Caco-2 (cell line): ENCODE measurements at regions not wholly inside any gene's neighbourhood (a gene's known extent, or its start where the extent isn't known, plus 50 kb on each side); places are given as distances from the start of the nearest gene placed in this dataset.

Source experiments
- BruUV-seq: library from RNA; stranded (reverse); fragments of 400-500 nt; replicated peaks from 2 replicates; lab custom pipeline; 2021; lab: Mats Ljungman, UMichigan
- CTCF ChIA-PET: fragments of 300-600 bp; sonication (Branson Sonifier 250); formaldehyde crosslinking; loops from one replicate; lab custom pipeline; 2022; ENCODE audit warnings: antibody characterized with exemption; lab: Charles Lee
- POLR2A ChIA-PET: fragments of 300-600 bp; sonication (Branson Sonifier 250); formaldehyde crosslinking; loops from one replicate; lab custom pipeline; 2022; ENCODE audit warnings: antibody characterized with exemption; lab: Charles Lee
- DNase-seq, 2 experiments: peaks; one replicate each; pipeline versions ENCODE4 v3.0.0 to v3.0.0-alpha.2; 2020 to 2022
- H3K27me3 ChIP-seq: replicated peaks from 2 replicates; pipeline ENCODE4 v1.6.0; 2011; ENCODE audit warnings: low read length; ENCODE audit not compliant: control insufficient read depth, insufficient read depth
- H3K36me3 ChIP-seq: 2 replicates; pipeline ENCODE4 v1.5.1; 2011; ENCODE audit warnings: low read length; ENCODE audit not compliant: control insufficient read depth, insufficient read depth
- H3K4me1 ChIP-seq: fragments of 250-450 bp; sonication (Bioruptor Pico); 2 replicates; pipeline ENCODE4 v1.5.1; 2020; ENCODE audit warnings: mild to moderate bottlenecking
- H3K4me3 ChIP-seq: 2 replicates; pipeline ENCODE4 v1.5.1; 2011; ENCODE audit warnings: low read depth, mild to moderate bottlenecking, control low read depth, low read length
- H3K9me3 ChIP-seq: fragments of 250-450 bp; sonication (Bioruptor Pico); 2 replicates; pipeline ENCODE4 v1.5.1; 2020; ENCODE audit warnings: mild to moderate bottlenecking, moderate library complexity
- H3K27ac Mint-ChIP-seq: one replicate; pipeline ENCODE4 v1.8.0; 2022; ENCODE audit warnings: mixed read lengths; ENCODE audit not compliant: unreplicated experiment
- H3K27me3 Mint-ChIP-seq: one replicate; pipeline ENCODE4 v1.8.0; 2022; ENCODE audit warnings: mixed read lengths; ENCODE audit not compliant: insufficient read depth, unreplicated experiment
- H3K36me3 Mint-ChIP-seq: one replicate; pipeline ENCODE4 v1.8.0; 2022; ENCODE audit warnings: mild to moderate bottlenecking, mixed read lengths; ENCODE audit not compliant: insufficient read depth, unreplicated experiment
- H3K4me1 Mint-ChIP-seq: one replicate; pipeline ENCODE4 v1.8.0; 2022; ENCODE audit warnings: low read depth, mixed read lengths; ENCODE audit not compliant: unreplicated experiment
- H3K4me3 Mint-ChIP-seq: one replicate; pipeline ENCODE4 v1.8.0; 2022; ENCODE audit warnings: mild to moderate bottlenecking, moderate library complexity, mixed read lengths; ENCODE audit not compliant: unreplicated experiment
- H3K9me3 Mint-ChIP-seq: one replicate; pipeline ENCODE4 v1.8.0; 2022; ENCODE audit warnings: mixed read lengths; ENCODE audit not compliant: unreplicated experiment
- CTCF ChIP-seq, 2 experiments: fragments of 200-600 bp in 1 of 2; IDR thresholded peaks; 1 replicate in 1 of 2; 2 replicates in 1 of 2; pipeline versions ENCODE4 v1.5.1 to v1.8.0; 2011 to 2022; ENCODE audit warnings: antibody characterized with exemption in 1 of 2, control low read depth in 1 of 2, inconsistent platforms in 1 of 2, low read depth in 1 of 2, low read length in 1 of 2, mild to moderate bottlenecking in 1 of 2, moderate library complexity in 1 of 2; ENCODE audit not compliant: insufficient read depth in 1 of 2, severe bottlenecking in 1 of 2, unreplicated experiment in 1 of 2
- intact Hi-C: fragments of 100-400 bp; cut with micrococcal nuclease; formaldehyde crosslinking; loops from one replicate; pipeline ENCODE4 v1.10.0; 2022; ENCODE audit not compliant: unreplicated experiment

GRCh38 chr18:76594966-76595365 is 99.9 kb upstream of the ZNF516 start:
- Mint-ChIP-seq H3K36me3 (no peaks in the 10 kb centered on the region), H3K27me3 (peaks cover 4% of the 10 kb centered on the region)

GRCh38 chr18:76593843-76594242 is 98.8 kb upstream of the ZNF516 start:
- Mint-ChIP-seq H3K36me3 (no peaks in the 10 kb centered on the region), H3K27me3 (peaks cover 4% of the 10 kb centered on the region), H3K4me3 (no peak overlapping the region), H3K27ac (no peak overlapping the region), H3K4me1 (no peaks in the 10 kb centered on the region), H3K9me3 (no peaks in the 10 kb centered on the region)
- no TSS peak for BruUV-seq
- H3K36me3 ChIP-seq = no peaks in the 10 kb centered on the region
- H3K4me1 ChIP-seq = no peaks in the 10 kb centered on the region
- intact Hi-C loops = no loop called here
- H3K4me3 ChIP-seq = no peak overlapping the region
- H3K9me3 ChIP-seq = no peaks in the 10 kb centered on the region
- H3K27me3 ChIP-seq = no peaks in the 10 kb centered on the region
- DNase-seq = no peak
- ChIA-PET POLR2A (no interaction called here), CTCF (no interaction called here)
- TF ChIP-seq CTCF (IDR thresholded peaks at IDR 0.05; ENCODE audit: insufficient read depth in 1 of 2, low read depth in 1 of 2, low read length in 1 of 2, severe bottlenecking in 1 of 2, unreplicated experiment in 1 of 2) = no peak

More at GRCh38 chr18:76594966-76595365, 99.9 kb upstream of the ZNF516 start:
- Histone ChIP-seq H3K4me1 (no peaks in the 10 kb centered on the region), H3K9me3 (no peaks in the 10 kb centered on the region), H3K36me3 (no peaks in the 10 kb centered on the region), H3K4me3 (no peak overlapping the region), H3K27me3 (no peaks in the 10 kb centered on the region)
- H3K4me3 Mint-ChIP-seq = no peak overlapping the region
- BruUV-seq = no TSS peak
- no peaks in the 10 kb centered on the region for H3K9me3 Mint-ChIP-seq
- DNase-seq = no peak
- no peak overlapping the region for H3K27ac Mint-ChIP-seq
- no peaks in the 10 kb centered on the region for H3K4me1 Mint-ChIP-seq
- CTCF ChIA-PET = no interaction called here
- intact Hi-C loops = no loop called here
- POLR2A ChIA-PET = no interaction called here
- no peak for TF ChIP-seq CTCF (IDR thresholded peaks at IDR 0.05; ENCODE audit: insufficient read depth in 1 of 2, low read depth in 1 of 2, low read length in 1 of 2, severe bottlenecking in 1 of 2, unreplicated experiment in 1 of 2)

GRCh38 chr18:76592981-76593381 is 97.9 kb upstream of the ZNF516 start:
- Histone ChIP-seq H3K4me1 (no peaks in the 10 kb centered on the region), H3K9me3 (no peaks in the 10 kb centered on the region), H3K27me3 (no peaks in the 10 kb centered on the region), H3K36me3 (no peaks in the 10 kb centered on the region), H3K4me3 (no peak overlapping the region)
- H3K27ac Mint-ChIP-seq = no peak overlapping the region
- POLR2A ChIA-PET = no interaction called here
- no peak overlapping the region for H3K4me3 Mint-ChIP-seq
- no peak for TF ChIP-seq CTCF (IDR thresholded peaks at IDR 0.05; ENCODE audit: insufficient read depth in 1 of 2, low read depth in 1 of 2, low read length in 1 of 2, severe bottlenecking in 1 of 2, unreplicated experiment in 1 of 2)
- no peaks in the 10 kb centered on the region for H3K36me3 Mint-ChIP-seq
- intact Hi-C loops = no loop called here
- CTCF ChIA-PET = no interaction called here
- DNase-seq = no peak
- H3K9me3 Mint-ChIP-seq = no peaks in the 10 kb centered on the region
- no TSS peak for BruUV-seq
- H3K27me3 Mint-ChIP-seq = peaks cover 4% of the 10 kb centered on the region
- H3K4me1 Mint-ChIP-seq = no peaks in the 10 kb centered on the region
